ENCODE measurements at regions not wholly inside any gene's neighbourhood (a gene's known extent, or its start where the extent isn't known, plus 50 kb on each side); places are given as distances from the start of the nearest gene placed in this dataset.
A peak's percentile ranks its signal among the peaks of the same experiment; 100 is the strongest.

DNA sequence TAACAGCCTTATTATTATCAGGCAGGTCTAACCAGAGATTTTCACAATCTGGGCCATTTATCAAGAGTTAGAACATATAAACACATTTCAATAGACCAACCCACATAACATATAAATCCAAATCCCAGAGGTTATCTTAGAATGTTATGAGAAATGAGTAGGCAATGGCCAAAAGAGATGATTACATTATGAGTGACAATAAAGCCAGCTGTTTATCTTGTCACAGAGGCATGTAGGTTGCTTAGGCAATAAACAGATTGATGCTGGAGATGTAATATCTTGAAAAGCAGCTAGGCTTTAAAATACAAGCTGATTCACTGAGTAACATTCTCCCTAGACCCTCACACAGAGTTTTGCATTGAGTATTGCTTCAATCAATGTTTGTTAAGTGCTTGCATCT, 148.5 kb upstream of the SESN3 start:
- no peak for DNase-seq (ENCODE audit: low read depth, low spot score)
- TF ChIP-seq, protein P1, sequence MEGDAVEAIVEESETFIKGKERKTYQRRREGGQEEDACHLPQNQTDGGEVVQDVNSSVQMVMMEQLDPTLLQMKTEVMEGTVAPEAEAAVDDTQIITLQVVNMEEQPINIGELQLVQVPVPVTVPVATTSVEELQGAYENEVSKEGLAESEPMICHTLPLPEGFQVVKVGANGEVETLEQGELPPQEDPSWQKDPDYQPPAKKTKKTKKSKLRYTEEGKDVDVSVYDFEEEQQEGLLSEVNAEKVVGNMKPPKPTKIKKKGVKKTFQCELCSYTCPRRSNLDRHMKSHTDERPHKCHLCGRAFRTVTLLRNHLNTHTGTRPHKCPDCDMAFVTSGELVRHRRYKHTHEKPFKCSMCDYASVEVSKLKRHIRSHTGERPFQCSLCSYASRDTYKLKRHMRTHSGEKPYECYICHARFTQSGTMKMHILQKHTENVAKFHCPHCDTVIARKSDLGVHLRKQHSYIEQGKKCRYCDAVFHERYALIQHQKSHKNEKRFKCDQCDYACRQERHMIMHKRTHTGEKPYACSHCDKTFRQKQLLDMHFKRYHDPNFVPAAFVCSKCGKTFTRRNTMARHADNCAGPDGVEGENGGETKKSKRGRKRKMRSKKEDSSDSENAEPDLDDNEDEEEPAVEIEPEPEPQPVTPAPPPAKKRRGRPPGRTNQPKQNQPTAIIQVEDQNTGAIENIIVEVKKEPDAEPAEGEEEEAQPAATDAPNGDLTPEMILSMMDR (IDR thresholded peaks at IDR 0.05; ENCODE audit: insufficient read depth, low read length, missing control alignments), result no peak
- POLR2A ChIA-PET, result no interaction called here
- H3K4me3 ChIP-seq (ENCODE audit: low read depth, low read length), result no peak overlapping the region
- CTCF ChIA-PET, result no interaction called here

DNA sequence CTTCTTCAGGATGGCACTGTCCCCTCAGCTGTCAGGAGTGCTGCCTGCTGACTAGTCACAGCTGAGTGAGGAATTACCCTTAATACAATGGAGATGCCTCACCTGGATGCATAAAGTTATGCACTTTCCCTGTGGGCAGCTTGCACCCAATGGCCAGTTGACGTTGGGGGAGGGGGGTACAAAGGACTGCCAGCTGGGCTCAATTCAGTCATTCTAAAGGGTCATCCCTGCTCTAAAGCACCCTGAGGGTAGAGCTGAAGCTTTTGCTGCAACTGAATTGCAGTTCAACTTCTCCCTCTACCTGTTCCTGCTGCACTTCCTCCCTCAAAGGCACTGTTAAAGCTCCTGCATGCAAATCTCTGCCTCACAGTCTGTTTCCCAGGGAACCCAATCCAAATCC, 147.8 kb upstream of the SESN3 start:
- TF ChIP-seq, protein P1 (IDR thresholded peaks at IDR 0.05; ENCODE audit: insufficient read depth, low read length, missing control alignments), result no peak
- DNase-seq (ENCODE audit: low read depth, low spot score), result no peak
- ChIA-PET CTCF (no interaction called here), POLR2A (no interaction called here)
- no peak overlapping the region for H3K4me3 ChIP-seq (ENCODE audit: low read depth, low read length)

DNA sequence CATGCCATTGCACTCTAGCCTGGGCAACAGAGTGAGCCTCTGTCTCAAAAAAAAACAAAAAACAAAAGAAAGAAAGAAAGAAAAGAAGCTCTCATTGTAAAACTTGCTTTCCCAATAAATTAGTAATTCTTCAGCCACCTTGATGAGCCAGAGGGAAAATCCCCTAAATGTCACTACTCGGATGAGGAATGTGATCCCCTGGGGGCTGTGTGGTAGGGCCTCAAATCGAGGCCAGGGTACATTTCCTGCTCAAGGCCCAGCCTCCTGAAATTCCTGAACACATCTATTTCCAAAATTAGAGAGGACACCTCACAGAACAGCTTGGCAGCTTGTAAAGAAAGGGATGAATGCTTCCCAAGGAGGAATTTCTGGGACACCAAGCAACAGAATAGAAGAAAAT, 147.1 kb upstream of the SESN3 start:
- POLR2A ChIA-PET, result no interaction called here
- no peak for DNase-seq (ENCODE audit: low read depth, low spot score)
- CTCF ChIA-PET, result no interaction called here

DNA sequence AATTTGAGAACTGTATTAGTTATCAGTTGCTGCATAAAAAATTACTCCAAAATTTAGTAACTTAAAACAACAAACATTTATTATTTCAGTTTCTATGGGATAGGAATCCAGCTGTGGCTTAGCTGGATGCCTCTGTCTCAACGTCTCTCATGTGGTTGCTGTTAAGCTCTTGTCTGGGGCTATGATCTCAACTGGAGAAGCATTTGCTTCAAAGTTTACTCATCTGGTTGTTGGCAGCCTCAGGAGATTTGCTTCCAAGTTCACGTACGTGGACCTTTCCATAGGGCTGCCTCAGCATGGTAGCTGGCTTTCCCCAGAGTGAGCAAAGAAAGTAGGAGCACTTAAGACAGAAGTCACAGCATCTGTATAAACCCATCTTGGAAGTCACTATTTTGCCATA, 144.9 kb upstream of the SESN3 start:
- ChIA-PET CTCF (interaction anchor here (1.0 to 1.6 kb wide), 2 partner anchors 14 to 225 kb away, joined by 3 to 4 read pairs; no protein-coding TSS in a partner anchor), POLR2A (interaction anchor here (1.7 kb wide), 1 partner anchor 136 kb away, joined by 7 read pairs; no protein-coding TSS in a partner anchor)
- peak; percentile 74 for DNase-seq (ENCODE audit: low read depth, low spot score)
- H3K4me3 ChIP-seq (ENCODE audit: low read depth, low read length), result no peak overlapping the region
- TF ChIP-seq, protein P1 (IDR thresholded peaks at IDR 0.05; ENCODE audit: insufficient read depth, low read length, missing control alignments), result no peak

More for the DNA sequence above, 147.1 kb upstream of the SESN3 start:
- H3K4me3 ChIP-seq (ENCODE audit: low read depth, low read length), result no peak overlapping the region
- TF ChIP-seq, protein P1 (IDR thresholded peaks at IDR 0.05; ENCODE audit: insufficient read depth, low read length, missing control alignments), result no peak

DNA sequence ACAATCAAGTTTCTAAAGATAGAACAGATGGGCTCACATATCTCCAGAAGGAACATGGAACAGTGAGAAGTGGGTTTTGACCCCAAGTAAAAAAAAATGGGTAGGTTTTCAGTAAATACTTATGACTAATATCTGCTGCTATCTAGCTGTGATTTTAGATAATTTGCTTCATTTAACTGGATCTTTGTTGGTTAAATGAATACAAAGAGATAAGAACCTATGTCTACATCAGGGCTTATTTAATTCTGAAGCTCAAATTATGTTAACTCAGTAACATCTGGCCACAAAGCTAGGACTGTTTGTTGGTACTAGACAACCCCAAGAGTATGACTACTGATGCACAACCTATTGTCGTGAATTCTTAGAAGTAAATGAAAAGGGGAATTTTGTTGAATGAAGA, 144.4 kb upstream of the SESN3 start:
- CTCF ChIA-PET, result interaction anchor here (1.0 to 2.6 kb wide), 3 partner anchors 14 to 330 kb away, joined by 3 to 8 read pairs (median 4); no protein-coding TSS in a partner anchor
- no peak overlapping the region for H3K4me3 ChIP-seq (ENCODE audit: low read depth, low read length)
- no peak for DNase-seq (ENCODE audit: low read depth, low spot score)
- TF ChIP-seq, protein P1 (IDR thresholded peaks at IDR 0.05; ENCODE audit: insufficient read depth, low read length, missing control alignments), result no peak
- POLR2A ChIA-PET, result interaction anchor here (1.7 kb wide), 1 partner anchor 137 kb away, joined by 7 read pairs; no protein-coding TSS in a partner anchor

DNA sequence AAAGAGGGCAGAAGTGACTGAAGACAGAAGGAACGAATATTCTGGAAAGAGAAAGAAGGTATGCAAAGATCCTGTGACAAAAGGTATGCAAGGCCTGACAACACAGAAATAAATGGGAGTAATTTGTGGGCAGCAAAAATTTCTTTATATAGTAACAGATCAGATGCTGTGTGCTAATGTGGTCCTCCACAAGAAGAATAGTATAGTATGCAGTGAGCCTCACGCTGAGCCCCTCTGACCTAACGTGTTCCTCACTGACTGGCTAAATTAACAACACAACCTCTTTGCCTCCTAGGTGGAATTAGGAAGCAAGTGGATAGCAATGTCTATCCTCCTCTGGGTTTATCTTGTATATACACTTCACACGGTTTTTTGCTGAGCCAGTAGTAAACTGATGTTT, 143.1 kb upstream of the SESN3 start:
- no peak for DNase-seq (ENCODE audit: low read depth, low spot score)
- TF ChIP-seq, protein P1 (IDR thresholded peaks at IDR 0.05; ENCODE audit: insufficient read depth, low read length, missing control alignments), result no peak
- CTCF ChIA-PET, result interaction anchor here (2.6 kb wide), 1 partner anchor 331 kb away, joined by 8 read pairs; no protein-coding TSS in a partner anchor
- no peak overlapping the region for H3K4me3 ChIP-seq (ENCODE audit: low read depth, low read length)
- POLR2A ChIA-PET, result no interaction called here
